ENCODE measurements at regions not wholly inside any gene's neighbourhood (a gene's known extent, or its start where the extent isn't known, plus 50 kb on each side); places are given as distances from the start of the nearest gene placed in this dataset.

- no peak overlapping the region for H3K27ac ChIP-seq
- no peak overlapping the region for H3K4me3 ChIP-seq (ENCODE audit: low read depth, low read length)
- no peaks in the 10 kb centered on the region for H3K36me3 ChIP-seq
- no peaks in the 10 kb centered on the region for H3K27me3 ChIP-seq (ENCODE audit: insufficient read depth, low read depth, severe bottlenecking)
- H3K9me3 ChIP-seq (ENCODE audit: severe bottlenecking) = no peaks in the 10 kb centered on the region
- DNase-seq = no peak
- no peak for TF ChIP-seq CTCF (IDR thresholded peaks at IDR 0.05; ENCODE audit: low read depth, low read length)
These were observed 292.3 kb downstream of the SMARCA1 start for GRCh38 chrX:129230850-129231512.

- Histone ChIP-seq H3K27ac (no peak overlapping the region), H3K27me3 (ENCODE audit: insufficient read depth, low read depth, severe bottlenecking) (no peaks in the 10 kb centered on the region), H3K36me3 (no peaks in the 10 kb centered on the region), H3K9me3 (ENCODE audit: severe bottlenecking) (no peaks in the 10 kb centered on the region), H3K4me3 (ENCODE audit: low read depth, low read length) (no peak overlapping the region)
- DNase-seq = no peak
- TF ChIP-seq CTCF (IDR thresholded peaks at IDR 0.05; ENCODE audit: low read depth, low read length) = no peak
These were observed 293.1 kb downstream of the SMARCA1 start for GRCh38 chrX:129230168-129230567.

GRCh38 chrX:129227366-129227765, 295.9 kb downstream of the SMARCA1 start:
- Histone ChIP-seq H3K27me3 (ENCODE audit: insufficient read depth, low read depth, severe bottlenecking) (no peaks in the 10 kb centered on the region), H3K4me3 (ENCODE audit: low read depth, low read length) (no peak overlapping the region), H3K36me3 (no peaks in the 10 kb centered on the region), H3K9me3 (ENCODE audit: severe bottlenecking) (no peaks in the 10 kb centered on the region), H3K27ac (no peak overlapping the region)
- DNase-seq = no peak
- no peak for TF ChIP-seq CTCF (IDR thresholded peaks at IDR 0.05; ENCODE audit: low read depth, low read length)

- Histone ChIP-seq H3K27ac (no peak overlapping the region), H3K27me3 (ENCODE audit: insufficient read depth, low read depth, severe bottlenecking) (no peaks in the 10 kb centered on the region), H3K9me3 (ENCODE audit: severe bottlenecking) (no peaks in the 10 kb centered on the region), H3K4me3 (ENCODE audit: low read depth, low read length) (no peak overlapping the region), H3K36me3 (no peaks in the 10 kb centered on the region)
- TF ChIP-seq CTCF (IDR thresholded peaks at IDR 0.05; ENCODE audit: low read depth, low read length) = no peak
- DNase-seq = no peak
These were observed 329.9 kb downstream of the SMARCA1 start for GRCh38 chrX:129193357-129193756.

- Histone ChIP-seq H3K9me3 (ENCODE audit: severe bottlenecking) (no peaks in the 10 kb centered on the region), H3K4me3 (ENCODE audit: low read depth, low read length) (no peak overlapping the region), H3K36me3 (no peaks in the 10 kb centered on the region), H3K27ac (no peak overlapping the region), H3K27me3 (ENCODE audit: insufficient read depth, low read depth, severe bottlenecking) (no peaks in the 10 kb centered on the region)
- no peak for DNase-seq
- TF ChIP-seq CTCF (IDR thresholded peaks at IDR 0.05; ENCODE audit: low read depth, low read length) = no peak
These were observed 335.1 kb downstream of the SMARCA1 start for GRCh38 chrX:129188231-129188630.

- no peaks in the 10 kb centered on the region for H3K27me3 ChIP-seq (ENCODE audit: insufficient read depth, low read depth, severe bottlenecking)
- no peak overlapping the region for H3K27ac ChIP-seq
- TF ChIP-seq CTCF (IDR thresholded peaks at IDR 0.05; ENCODE audit: low read depth, low read length) = no peak
- no peaks in the 10 kb centered on the region for H3K36me3 ChIP-seq
- H3K4me3 ChIP-seq (ENCODE audit: low read depth, low read length) = no peak overlapping the region
- no peak for DNase-seq
- H3K9me3 ChIP-seq (ENCODE audit: severe bottlenecking) = no peaks in the 10 kb centered on the region
These were observed 346.6 kb downstream of the SMARCA1 start for GRCh38 chrX:129176710-129177109.
